H1 (cell line): ENCODE measurements at regions not wholly inside any gene's neighbourhood (a gene's known extent, or its start where the extent isn't known, plus 50 kb on each side); places are given as distances from the start of the nearest gene placed in this dataset.

ENCODE experiments used
- CTCF ChIA-PET: fragments of 300-600 bp; sonication (Branson Sonifier 250); formaldehyde crosslinking; loops from one replicate; lab custom pipeline; 2021; ENCODE audit not compliant: partially characterized antibody; lab: Charles Lee
- POLR2A ChIA-PET: fragments of 300-600 bp; sonication (Branson Sonifier 250); formaldehyde crosslinking; loops from one replicate; lab custom pipeline; 2021; ENCODE audit warnings: inconsistent platforms; ENCODE audit not compliant: partially characterized antibody; lab: Charles Lee
- DNase-seq, 2 experiments: peaks; one replicate each; pipeline versions ENCODE4 v3.0.0 to v3.0.0-alpha.2; 2010 to 2022; ENCODE audit warnings: low spot score in 2 of 2, low read depth in 1 of 2, mixed read lengths in 1 of 2
- FAIRE-seq: peaks from 2 replicates; lab custom pipeline; 2011; peaks lifted over from hg19 to GRCh38; lab: Jason Lieb, UNC
- H2AFZ ChIP-seq: 2 replicates; pipeline ENCODE4 v1.8.1; 2012; ENCODE audit warnings: low read length, inconsistent platforms
- H2AK5ac ChIP-seq: 2 replicates; pipeline ENCODE4 v1.6.1; 2013; ENCODE audit warnings: low read depth, low read length
- H2BK120ac ChIP-seq: replicated peaks from 2 replicates; pipeline ENCODE3; 2013; ENCODE audit warnings: low read depth, low read length, inconsistent platforms
- H2BK12ac ChIP-seq: 2 replicates; pipeline ENCODE4 v1.6.1; 2013; ENCODE audit warnings: low read depth, low read length
- H2BK15ac ChIP-seq: 2 replicates; pipeline ENCODE4 v1.6.1; 2013; ENCODE audit warnings: low read length
- H2BK20ac ChIP-seq: 2 replicates; pipeline ENCODE4 v1.6.1; 2013; ENCODE audit warnings: low read length
- H2BK5ac ChIP-seq: 2 replicates; pipeline ENCODE4 v1.6.1; 2013; ENCODE audit warnings: low read depth, low read length
- H3K14ac ChIP-seq: 2 replicates; pipeline ENCODE4 v1.6.1; 2013; ENCODE audit warnings: inconsistent platforms; ENCODE audit not compliant: insufficient read length
- H3K18ac ChIP-seq: 2 replicates; pipeline ENCODE4 v1.6.1; 2013; ENCODE audit warnings: low read length; ENCODE audit errors: extremely low read depth
- H3K23ac ChIP-seq: 2 replicates; pipeline ENCODE4 v1.6.1; 2013; ENCODE audit warnings: inconsistent platforms; ENCODE audit not compliant: insufficient read length
- H3K23me2 ChIP-seq: 2 replicates; pipeline ENCODE4 v1.6.1; 2013; ENCODE audit warnings: low read depth, low read length
- H3K27ac ChIP-seq: 2 replicates; pipeline ENCODE4 v1.6.1; 2011; ENCODE audit warnings: low read depth, low read length, inconsistent platforms
- H3K27me3 ChIP-seq, 4 experiments: replicated peaks in 1 of 4; 1 replicate in 1 of 4; 2 replicates in 3 of 4; pipeline versions ENCODE4 v1.6.1 to v1.8.1; 2011 to 2013; ENCODE audit warnings: low read length in 3 of 4, mild to moderate bottlenecking in 3 of 4, inconsistent platforms in 2 of 4, mixed read lengths in 2 of 4, moderate library complexity in 1 of 4; ENCODE audit not compliant: control insufficient read depth in 3 of 4, insufficient read depth in 3 of 4; ENCODE audit errors: extremely low read depth in 1 of 4
- H3K36me3 ChIP-seq, 4 experiments: 2 replicates each; pipeline versions ENCODE4 v1.6.1 to v1.8.1; 2011 to 2013; ENCODE audit warnings: mild to moderate bottlenecking in 4 of 4, low read length in 3 of 4, moderate library complexity in 2 of 4, control low read depth in 1 of 4, inconsistent platforms in 1 of 4; ENCODE audit not compliant: insufficient read depth in 4 of 4, control insufficient read depth in 2 of 4
- H3K4ac ChIP-seq: replicated peaks from 2 replicates; pipeline ENCODE3; 2013; ENCODE audit warnings: low read length, low read depth, mixed read lengths, inconsistent platforms; ENCODE audit not compliant: insufficient read length
- H3K4me1 ChIP-seq, 4 experiments: replicated peaks in 1 of 4; 1 replicate in 1 of 4; 2 replicates in 3 of 4; pipeline versions ENCODE4 v1.6.1 to v1.8.1; 2011 to 2013; ENCODE audit warnings: low read length in 3 of 4, inconsistent platforms in 2 of 4, mixed read lengths in 1 of 4; ENCODE audit not compliant: insufficient read depth in 4 of 4, control insufficient read depth in 3 of 4
- H3K4me2 ChIP-seq, 2 experiments: 2 replicates each; pipeline versions ENCODE4 v1.6.1 to v1.8.1; 2011 to 2013; ENCODE audit warnings: low read depth in 2 of 2, low read length in 2 of 2, control low read depth in 1 of 2, inconsistent platforms in 1 of 2, mild to moderate bottlenecking in 1 of 2; ENCODE audit not compliant: insufficient read depth in 1 of 2
- H3K4me3 ChIP-seq, 4 experiments: fragments of 200-600, 300-600 bp in 1 of 4; sonication (generic), shearing (Covaris generic), sonication (Bioruptor Twin) in 1 of 4; 2 replicates each; pipeline versions ENCODE4 v1.5.1 to v1.8.1; 2011 to 2016; ENCODE audit warnings: low read length in 4 of 4, low read depth in 3 of 4, control low read depth in 2 of 4, inconsistent platforms in 2 of 4, mild to moderate bottlenecking in 2 of 4, mixed read lengths in 1 of 4, moderate library complexity in 1 of 4; ENCODE audit not compliant: insufficient read depth in 2 of 4; ENCODE audit errors: extremely low read depth in 1 of 4
- H3K56ac ChIP-seq: replicated peaks from 2 replicates; pipeline ENCODE3; 2013; ENCODE audit warnings: low read depth, mild to moderate bottlenecking, mixed read lengths, low read length, inconsistent platforms; ENCODE audit not compliant: insufficient read length
- H3K79me1 ChIP-seq: 2 replicates; pipeline ENCODE4 v1.6.1; 2013; ENCODE audit warnings: low read depth, low read length, control low read depth
- H3K79me2 ChIP-seq, 2 experiments: 2 replicates each; pipeline versions ENCODE4 v1.6.1 to v1.8.1; 2012 to 2013; ENCODE audit warnings: low read length in 2 of 2, mild to moderate bottlenecking in 2 of 2, inconsistent platforms in 1 of 2; ENCODE audit not compliant: insufficient read depth in 2 of 2, control insufficient read depth in 1 of 2
- H3K9ac ChIP-seq, 4 experiments: replicated peaks in 1 of 4; 1 replicate in 1 of 4; 2 replicates in 3 of 4; pipeline versions ENCODE4 v1.6.1 to v1.8.1; 2011 to 2013; ENCODE audit warnings: low read depth in 3 of 4, low read length in 3 of 4, control low read depth in 2 of 4, mild to moderate bottlenecking in 2 of 4, moderate library complexity in 2 of 4, inconsistent platforms in 1 of 4; ENCODE audit errors: extremely low read depth in 1 of 4
- H3K9me3 ChIP-seq, 2 experiments: 2 replicates each; pipeline versions ENCODE4 v1.6.1 to v1.8.1; 2012 to 2013; ENCODE audit warnings: mild to moderate bottlenecking in 2 of 2, moderate library complexity in 2 of 2, control low read depth in 1 of 2, inconsistent platforms in 1 of 2, low read depth in 1 of 2, low read length in 1 of 2, mixed read lengths in 1 of 2; ENCODE audit not compliant: insufficient read depth in 2 of 2
- H4K20me1 ChIP-seq, 2 experiments: replicated peaks in 1 of 2; 2 replicates each; pipeline versions ENCODE3 to v1.8.1; 2011 to 2013; ENCODE audit warnings: inconsistent platforms in 2 of 2, low read length in 2 of 2, mild to moderate bottlenecking in 1 of 2; ENCODE audit not compliant: insufficient read depth in 2 of 2, control insufficient read depth in 1 of 2
- H4K5ac ChIP-seq: 2 replicates; pipeline ENCODE4 v1.6.1; 2013; ENCODE audit warnings: low read length, low read depth, mixed read lengths, inconsistent platforms; ENCODE audit not compliant: insufficient read length
- H4K8ac ChIP-seq: 2 replicates; pipeline ENCODE4 v1.8.0; 2013; ENCODE audit warnings: mild to moderate bottlenecking, moderate library complexity, low read length, inconsistent platforms; ENCODE audit not compliant: insufficient read depth; ENCODE audit errors: extremely low read depth
- H4K91ac ChIP-seq: replicated peaks from 2 replicates; pipeline ENCODE3; 2013; ENCODE audit warnings: low read length, mixed read lengths, inconsistent platforms; ENCODE audit not compliant: insufficient read length
- CTBP2 ChIP-seq: IDR thresholded peaks from 2 replicates; pipeline ENCODE4 v1.7.0; 2011; ENCODE audit warnings: borderline replicate concordance, mild to moderate bottlenecking, moderate library complexity, mixed read lengths, low read length; ENCODE audit not compliant: insufficient read depth, insufficient read length
- EGR1 ChIP-seq: IDR thresholded peaks from 2 replicates; pipeline ENCODE4 v1.6.1; 2011; ENCODE audit warnings: low read depth, low read length, borderline replicate concordance
- EZH2 ChIP-seq: fragments of 200-600 bp; sonication (generic); IDR thresholded peaks from 2 replicates; pipeline ENCODE4 v1.7.1; 2012; ENCODE audit warnings: low read depth, mild to moderate bottlenecking, moderate library complexity, low read length, inconsistent platforms; ENCODE audit not compliant: severe bottlenecking
- HDAC2 ChIP-seq, 2 experiments: fragments of 300-600 bp in 1 of 2; sonication (generic) in 1 of 2; IDR thresholded peaks; 2 replicates each; pipeline ENCODE4 v1.6.1; 2011 to 2012; ENCODE audit warnings: low read depth in 2 of 2, low read length in 2 of 2, mild to moderate bottlenecking in 2 of 2, moderate library complexity in 2 of 2, borderline replicate concordance in 1 of 2, inconsistent platforms in 1 of 2
- NRF1 ChIP-seq: IDR thresholded peaks from 2 replicates; pipeline ENCODE4 v1.6.1; 2011; ENCODE audit warnings: mild to moderate bottlenecking, low read depth, low read length, improper control_type of control experiment
- POLR2A ChIP-seq, 2 experiments: IDR thresholded peaks; 1 replicate in 1 of 2; 2 replicates in 1 of 2; pipeline ENCODE4 v1.6.1; 2011; ENCODE audit warnings: low read depth in 2 of 2, low read length in 2 of 2, mild to moderate bottlenecking in 2 of 2; ENCODE audit errors: control extremely low read depth in 1 of 2
- SP4 ChIP-seq: IDR thresholded peaks from 2 replicates; pipeline ENCODE4 v1.6.1; 2012; ENCODE audit warnings: low read length, inconsistent platforms
- SUZ12 ChIP-seq: fragments of 200-600 bp; sonication (generic); IDR thresholded peaks from 2 replicates; pipeline ENCODE4 v1.6.1; 2012; ENCODE audit warnings: mild to moderate bottlenecking, inconsistent platforms, low read length, moderate library complexity, mixed read lengths
- TAF1 ChIP-seq: IDR thresholded peaks from 2 replicates; pipeline ENCODE4 v1.6.1; 2011; ENCODE audit warnings: mild to moderate bottlenecking, low read depth, low read length
- TBP ChIP-seq: IDR thresholded peaks from 2 replicates; pipeline ENCODE4 v1.6.1; 2011; ENCODE audit warnings: low read depth, low read length, improper control_type of control experiment
- WGBS, 2 experiments: shearing (Covaris generic) in 1 of 2; methylation state at CpG; one replicate each; pipeline versions ENCODE4 v1.1.6 to v1.1.7; 2013 to 2015; ENCODE audit warnings: low lambda C conversion rate in 2 of 2, mixed read lengths in 2 of 2, inconsistent platforms in 1 of 2, low coverage in 1 of 2, missing lambda C conversion rate in 1 of 2; ENCODE audit not compliant: insufficient replicate concordance in 2 of 2, insufficient coverage in 1 of 2, insufficient read length in 1 of 2; ENCODE audit errors: extremely low coverage in 1 of 2, missing lambda C conversion rate in 1 of 2; 5-methylcytosine and 5-hydroxymethylcytosine counted together
- TF ChIP-seq, protein P1 (sequence below): IDR thresholded peaks from 2 replicates; pipeline ENCODE4 v1.6.1; 2011; ENCODE audit warnings: low read length, improper control_type of control experiment

DNA sequence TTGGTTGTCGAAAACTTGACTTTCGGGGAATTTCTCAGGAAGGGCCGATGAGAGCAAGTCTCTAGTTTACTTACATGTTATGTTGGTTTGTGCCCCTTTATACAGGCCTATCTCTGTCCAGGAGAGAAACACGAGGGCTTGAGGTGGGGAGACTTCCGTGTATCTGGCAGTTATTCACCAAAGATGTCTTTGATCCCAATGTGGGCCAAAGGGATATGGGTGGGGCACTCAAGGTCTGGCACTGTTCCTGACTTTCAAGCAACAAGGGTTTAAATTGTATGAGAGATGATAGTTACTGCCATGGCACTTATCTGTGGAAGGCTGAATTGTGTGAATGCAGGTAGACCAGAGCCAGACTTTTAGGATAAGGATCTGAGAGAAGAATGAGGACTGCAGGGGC lies 137.2 kb upstream of the DHRS4 start:
- no peak overlapping the region for H2AK5ac ChIP-seq
- no peak overlapping the region for H2AFZ ChIP-seq
- H3K4me2 ChIP-seq = no peak overlapping the region
- no peaks in the 10 kb centered on the region for H3K79me1 ChIP-seq
- H4K91ac ChIP-seq = no peak overlapping the region
- H2BK20ac ChIP-seq = no peak overlapping the region
- H3K23ac ChIP-seq = no peak overlapping the region
- H2BK120ac ChIP-seq = no peak overlapping the region
- no peak overlapping the region for H3K27ac ChIP-seq
- ChIA-PET POLR2A (no interaction called here), CTCF (no interaction called here)
- no peak overlapping the region for H3K9ac ChIP-seq
- no peaks in the 10 kb centered on the region for H4K20me1 ChIP-seq
- no peak overlapping the region for H3K4ac ChIP-seq
- H3K18ac ChIP-seq = no peak overlapping the region
- DNase-seq (no peak), FAIRE-seq (no peak)
- 0 out of 8 replicates have a peak, but pooled peaks cover 0 to 2% (median 0%) of the 10 kb centered on the region in 4 experiments for H3K36me3 ChIP-seq
- no peaks in the 10 kb centered on the region for H3K23me2 ChIP-seq
- H3K14ac ChIP-seq = no peak overlapping the region
- H3K9me3 ChIP-seq = peaks cover 37 to 38% of the 10 kb centered on the region in 2 experiments
- H4K8ac ChIP-seq = no peak overlapping the region
- H4K5ac ChIP-seq = no peak overlapping the region
- no peak for TF ChIP-seq POLR2A (IDR thresholded peaks at IDR 0.05; ENCODE audit: control extremely low read depth in 1 of 2, low read depth in 2 of 2, low read length in 2 of 2)
- no peak for TF ChIP-seq SP4
- no peak for TF ChIP-seq HDAC2 (IDR thresholded peaks at IDR 0.05; ENCODE audit: borderline replicate concordance in 1 of 2, low read depth in 2 of 2, low read length in 2 of 2)
- no peak for TF ChIP-seq NRF1
- no peak for TF ChIP-seq EGR1
- TF ChIP-seq CTBP2 = no peak
- no peak for TF ChIP-seq TBP
- TF ChIP-seq, protein P1, sequence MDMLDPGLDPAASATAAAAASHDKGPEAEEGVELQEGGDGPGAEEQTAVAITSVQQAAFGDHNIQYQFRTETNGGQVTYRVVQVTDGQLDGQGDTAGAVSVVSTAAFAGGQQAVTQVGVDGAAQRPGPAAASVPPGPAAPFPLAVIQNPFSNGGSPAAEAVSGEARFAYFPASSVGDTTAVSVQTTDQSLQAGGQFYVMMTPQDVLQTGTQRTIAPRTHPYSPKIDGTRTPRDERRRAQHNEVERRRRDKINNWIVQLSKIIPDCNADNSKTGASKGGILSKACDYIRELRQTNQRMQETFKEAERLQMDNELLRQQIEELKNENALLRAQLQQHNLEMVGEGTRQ = no peak
- TF ChIP-seq SUZ12 = no peak
- TF ChIP-seq TAF1 = no peak
- no peak for TF ChIP-seq EZH2
- H2BK5ac ChIP-seq = no peak overlapping the region
- H3K4me1 ChIP-seq = no peaks in the 10 kb centered on the region
- no peak overlapping the region for H2BK12ac ChIP-seq
- H2BK15ac ChIP-seq = no peak overlapping the region
- H3K56ac ChIP-seq = no peak overlapping the region
- no peaks in the 10 kb centered on the region for H3K79me2 ChIP-seq
- WGBS, 2 experiments = 85% methylated on average over 5 of the region's 5 CpGs; no CpG with 5 or more reads in 1 of the 2 experiments
- no peak overlapping the region for H3K4me3 ChIP-seq
- H3K27me3 ChIP-seq = no peaks in the 10 kb centered on the region
